Activated B cell treated with CpG ODN at 0.5 μM for 24 hours (primary cell): ENCODE measurements at regions not wholly inside any gene's neighbourhood (a gene's known extent, or its start where the extent isn't known, plus 50 kb on each side); places are given as distances from the start of the nearest gene placed in this dataset.

Experiments
- ATAC-seq: fragments of 200-7000 bp; cut with Tn5 transposase; one replicate; pipeline ENCODE4 v1.10.0; 2021; ENCODE audit warnings: low read depth, mild to moderate bottlenecking, moderate library complexity
- CTCF ChIA-PET: fragments of 350-600 bp; sonication (Branson Sonifier 250); formaldehyde crosslinking; loops from one replicate; lab custom pipeline; 2021; ENCODE audit warnings: antibody characterized with exemption; lab: Charles Lee
- POLR2A ChIA-PET: fragments of 350-600 bp; sonication (Branson Sonifier 250); formaldehyde crosslinking; loops from one replicate; lab custom pipeline; 2021; ENCODE audit warnings: antibody characterized with exemption; lab: Charles Lee
- DNase-seq: peaks from one replicate; pipeline ENCODE4 v3.0.0; 2022
- H3K27ac Mint-ChIP-seq: one replicate; pipeline ENCODE4 v1.8.0; 2020; ENCODE audit warnings: mixed read lengths
- H3K27me3 Mint-ChIP-seq: one replicate; pipeline ENCODE4 v1.8.0; 2021; ENCODE audit warnings: mixed read lengths
- H3K36me3 Mint-ChIP-seq: one replicate; pipeline ENCODE4 v1.8.0; 2021; ENCODE audit warnings: low read depth, mixed read lengths
- H3K4me1 Mint-ChIP-seq: one replicate; pipeline ENCODE4 v1.8.0; 2021; ENCODE audit warnings: mixed read lengths
- H3K4me3 Mint-ChIP-seq: one replicate; pipeline ENCODE4 v1.8.0; 2020; ENCODE audit warnings: mild to moderate bottlenecking, mixed read lengths
- H3K9me3 Mint-ChIP-seq: one replicate; pipeline ENCODE4 v1.8.0; 2020; ENCODE audit warnings: mixed read lengths
- intact Hi-C: fragments of 100-400 bp; cut with micrococcal nuclease; formaldehyde crosslinking; loops from one replicate; pipeline ENCODE4 v1.15.1; 2024
- TF ChIP-seq, protein P1 (sequence below): fragments of 200-600 bp; IDR thresholded peaks from one replicate; pipeline ENCODE4 v1.8.0; 2022; ENCODE audit warnings: antibody characterized with exemption, mild to moderate bottlenecking

- Mint-ChIP-seq H3K36me3 (no peaks in the 10 kb centered on the region), H3K27ac (no peak overlapping the region), H3K9me3 (peaks cover 12% of the 10 kb centered on the region), H3K4me3 (no peak overlapping the region), H3K4me1 (no peaks in the 10 kb centered on the region), H3K27me3 (peaks cover 3% of the 10 kb centered on the region)
- POLR2A ChIA-PET = no interaction called here
- DNase-seq (no peak), ATAC-seq (no peak)
- TF ChIP-seq, protein P1, sequence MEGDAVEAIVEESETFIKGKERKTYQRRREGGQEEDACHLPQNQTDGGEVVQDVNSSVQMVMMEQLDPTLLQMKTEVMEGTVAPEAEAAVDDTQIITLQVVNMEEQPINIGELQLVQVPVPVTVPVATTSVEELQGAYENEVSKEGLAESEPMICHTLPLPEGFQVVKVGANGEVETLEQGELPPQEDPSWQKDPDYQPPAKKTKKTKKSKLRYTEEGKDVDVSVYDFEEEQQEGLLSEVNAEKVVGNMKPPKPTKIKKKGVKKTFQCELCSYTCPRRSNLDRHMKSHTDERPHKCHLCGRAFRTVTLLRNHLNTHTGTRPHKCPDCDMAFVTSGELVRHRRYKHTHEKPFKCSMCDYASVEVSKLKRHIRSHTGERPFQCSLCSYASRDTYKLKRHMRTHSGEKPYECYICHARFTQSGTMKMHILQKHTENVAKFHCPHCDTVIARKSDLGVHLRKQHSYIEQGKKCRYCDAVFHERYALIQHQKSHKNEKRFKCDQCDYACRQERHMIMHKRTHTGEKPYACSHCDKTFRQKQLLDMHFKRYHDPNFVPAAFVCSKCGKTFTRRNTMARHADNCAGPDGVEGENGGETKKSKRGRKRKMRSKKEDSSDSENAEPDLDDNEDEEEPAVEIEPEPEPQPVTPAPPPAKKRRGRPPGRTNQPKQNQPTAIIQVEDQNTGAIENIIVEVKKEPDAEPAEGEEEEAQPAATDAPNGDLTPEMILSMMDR = no peak
- CTCF ChIA-PET = interaction anchor here (1.8 kb wide), 1 partner anchor 197 kb away, joined by 5 read pairs; no protein-coding TSS in a partner anchor
- intact Hi-C loops = no loop called here
Measured at GRCh38 chr4:15260758-15261157, 167.1 kb upstream of the C1QTNF7 start.

DNA sequence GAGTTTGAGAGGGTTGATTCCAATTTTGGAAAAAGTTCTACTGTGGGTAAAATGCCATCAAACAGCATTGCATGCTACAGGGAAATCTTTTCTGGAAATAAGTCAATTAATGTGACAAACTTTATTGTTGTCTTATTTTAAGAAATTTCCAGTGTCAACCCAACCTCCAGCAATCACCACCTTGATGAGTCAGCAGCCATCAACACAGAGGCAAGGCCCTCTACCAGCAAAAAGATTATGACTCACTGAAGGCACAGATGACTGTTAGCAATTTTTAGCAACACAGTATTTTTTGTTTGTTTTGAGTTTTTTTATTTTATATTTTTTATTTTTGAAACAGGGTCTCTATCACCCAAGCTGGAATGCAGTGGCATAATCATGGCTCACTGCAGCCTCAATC lies 165.4 kb upstream of the C1QTNF7 start:
- no peaks in the 10 kb centered on the region for H3K36me3 Mint-ChIP-seq
- DNase-seq = no peak
- CTCF ChIA-PET = no interaction called here
- peaks cover 16% of the 10 kb centered on the region for H3K9me3 Mint-ChIP-seq
- POLR2A ChIA-PET = no interaction called here
- peaks cover 3% of the 10 kb centered on the region for H3K27me3 Mint-ChIP-seq
- intact Hi-C loops = no loop called here
- no peak overlapping the region for H3K4me3 Mint-ChIP-seq
- TF ChIP-seq, protein P1 = no peak
- no peaks in the 10 kb centered on the region for H3K4me1 Mint-ChIP-seq
- no peak overlapping the region for H3K27ac Mint-ChIP-seq
- no peak for ATAC-seq

GRCh38 chr4:15270201-15270600 lies 157.6 kb upstream of the C1QTNF7 start:
- H3K27me3 Mint-ChIP-seq = no peaks in the 10 kb centered on the region
- no peak overlapping the region for H3K27ac Mint-ChIP-seq
- no peak for DNase-seq
- POLR2A ChIA-PET = no interaction called here
- peaks cover 2% of the 10 kb centered on the region for H3K36me3 Mint-ChIP-seq
- TF ChIP-seq, protein P1 = no peak
- intact Hi-C loops = no loop called here
- H3K4me1 Mint-ChIP-seq = no peaks in the 10 kb centered on the region
- H3K9me3 Mint-ChIP-seq = peaks cover 26% of the 10 kb centered on the region
- CTCF ChIA-PET = no interaction called here
- no peak for ATAC-seq
- H3K4me3 Mint-ChIP-seq = no peak overlapping the region

GRCh38 chr4:15286041-15286440 lies 141.8 kb upstream of the C1QTNF7 start:
- DNase-seq = no peak
- H3K4me1 Mint-ChIP-seq = no peaks in the 10 kb centered on the region
- CTCF ChIA-PET = no interaction called here
- H3K36me3 Mint-ChIP-seq = no peaks in the 10 kb centered on the region
- no peak for ATAC-seq
- no peak overlapping the region for H3K27ac Mint-ChIP-seq
- POLR2A ChIA-PET = no interaction called here
- H3K27me3 Mint-ChIP-seq = no peaks in the 10 kb centered on the region
- peaks cover 2% of the 10 kb centered on the region for H3K9me3 Mint-ChIP-seq
- no peak overlapping the region for H3K4me3 Mint-ChIP-seq
- intact Hi-C loops = no loop called here
- TF ChIP-seq, protein P1 = no peak

- ChIA-PET POLR2A (no interaction called here), CTCF (interaction anchor here (0.9 kb wide), 1 partner anchor 105 kb away, joined by 3 read pairs; no protein-coding TSS in a partner anchor)
- H3K4me3 Mint-ChIP-seq = no peak overlapping the region
- no peaks in the 10 kb centered on the region for H3K9me3 Mint-ChIP-seq
- H3K27me3 Mint-ChIP-seq = no peaks in the 10 kb centered on the region
- intact Hi-C loops = no loop called here
- no peaks in the 10 kb centered on the region for H3K36me3 Mint-ChIP-seq
- ATAC-seq = no peak
- TF ChIP-seq, protein P1 = no peak
- no peak overlapping the region for H3K27ac Mint-ChIP-seq
- DNase-seq = no peak
- no peaks in the 10 kb centered on the region for H3K4me1 Mint-ChIP-seq
Measured at GRCh38 chr4:15291122-15291521, 136.7 kb upstream of the C1QTNF7 start.
